A673 (cell line): ENCODE measurements at regions not wholly inside any gene's neighbourhood (a gene's known extent, or its start where the extent isn't known, plus 50 kb on each side); places are given as distances from the start of the nearest gene placed in this dataset.

Source experiments
- CTCF ChIP-seq: fragments of 300-800, 200-600 bp; sonication (generic); conservative IDR thresholded peaks from 2 replicates; pipeline ENCODE4 v1.5.1; 2017; ENCODE audit warnings: low read depth, mild to moderate bottlenecking, antibody characterized with exemption, low read length, moderate library complexity, mixed read lengths
- EZH2 ChIP-seq: fragments of 200-600 bp; sonication (generic); IDR thresholded peaks from 2 replicates; pipeline ENCODE4 v1.6.1; 2017; ENCODE audit warnings: borderline replicate concordance, low read depth, mild to moderate bottlenecking, mixed read lengths, antibody characterized with exemption, low read length; ENCODE audit not compliant: poor library complexity, severe bottlenecking

DNA sequence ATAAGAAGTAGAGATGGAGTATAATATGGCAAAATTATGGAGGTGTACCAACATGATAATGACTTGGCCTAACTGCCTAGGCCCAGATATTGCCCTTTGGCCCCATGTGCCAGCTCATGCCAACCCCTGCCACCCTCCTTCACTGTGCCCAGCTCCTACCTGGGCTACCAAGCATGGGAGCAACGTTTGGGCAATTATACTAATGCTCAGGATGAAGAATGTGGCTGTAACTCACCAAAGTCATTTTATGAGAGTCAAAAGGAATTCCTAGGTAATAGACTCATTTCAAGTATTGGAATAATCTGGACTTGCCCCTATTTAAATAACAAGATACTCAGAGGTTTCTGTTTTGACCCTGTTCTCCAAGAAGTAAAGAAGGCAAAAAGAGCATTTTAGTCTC lies 240.2 kb upstream of the IL12A start:
- no peak for TF ChIP-seq CTCF
- TF ChIP-seq EZH2, result no peak
